ENCODE measurements at regions not wholly inside any gene's neighbourhood (a gene's known extent, or its start where the extent isn't known, plus 50 kb on each side); places are given as distances from the start of the nearest gene placed in this dataset.

- TF ChIP-seq CTCF (IDR thresholded peaks at IDR 0.05) (no peak), POLR2A (IDR thresholded peaks at IDR 0.05) (no peak), POLR2AphosphoS5 (IDR thresholded peaks at IDR 0.05; ENCODE audit: insufficient read depth in 1 of 2, low read depth in 1 of 2) (no peak)
Measured at GRCh38 chr3:20320489-20320888, 134.5 kb upstream of the SGO1 start.

Measured in vagina (tissue), 2 donors.